CD4-positive, alpha-beta T cell treated with Interleukin-4 for 4 hours (primary cell): ENCODE measurements at regions not wholly inside any gene's neighbourhood (a gene's known extent, or its start where the extent isn't known, plus 50 kb on each side); places are given as distances from the start of the nearest gene placed in this dataset.
"Not testable (repeated sequence)": the region's sequence is repeated elsewhere in the genome, so short reads cannot be mapped to it uniquely, and the experiment has no call there.

Experiments
- DNase-seq: peaks from one replicate; pipeline ENCODE4 v3.0.0-alpha.2; 2020

DNA sequence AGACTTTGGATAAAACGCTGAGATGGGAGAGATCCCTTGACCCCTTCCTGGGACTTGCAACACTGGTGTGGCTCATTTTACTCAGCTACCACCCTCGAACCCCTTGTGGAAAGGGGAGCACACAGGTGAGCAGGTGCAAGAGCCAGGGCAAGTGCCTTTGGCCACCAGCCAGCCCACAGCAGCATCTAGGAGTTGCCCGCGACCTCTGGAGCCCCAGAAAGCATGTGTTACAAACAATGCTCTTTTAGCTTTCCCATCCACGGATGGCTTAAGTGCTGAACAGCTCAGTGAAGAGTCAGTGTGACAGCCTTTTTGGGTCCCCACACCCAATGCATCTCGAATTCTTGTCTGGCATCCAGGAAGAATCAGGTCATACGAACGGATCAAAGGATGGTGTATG lies 197.8 kb downstream of the MEMO1 start:
- DNase-seq: no peak

DNA sequence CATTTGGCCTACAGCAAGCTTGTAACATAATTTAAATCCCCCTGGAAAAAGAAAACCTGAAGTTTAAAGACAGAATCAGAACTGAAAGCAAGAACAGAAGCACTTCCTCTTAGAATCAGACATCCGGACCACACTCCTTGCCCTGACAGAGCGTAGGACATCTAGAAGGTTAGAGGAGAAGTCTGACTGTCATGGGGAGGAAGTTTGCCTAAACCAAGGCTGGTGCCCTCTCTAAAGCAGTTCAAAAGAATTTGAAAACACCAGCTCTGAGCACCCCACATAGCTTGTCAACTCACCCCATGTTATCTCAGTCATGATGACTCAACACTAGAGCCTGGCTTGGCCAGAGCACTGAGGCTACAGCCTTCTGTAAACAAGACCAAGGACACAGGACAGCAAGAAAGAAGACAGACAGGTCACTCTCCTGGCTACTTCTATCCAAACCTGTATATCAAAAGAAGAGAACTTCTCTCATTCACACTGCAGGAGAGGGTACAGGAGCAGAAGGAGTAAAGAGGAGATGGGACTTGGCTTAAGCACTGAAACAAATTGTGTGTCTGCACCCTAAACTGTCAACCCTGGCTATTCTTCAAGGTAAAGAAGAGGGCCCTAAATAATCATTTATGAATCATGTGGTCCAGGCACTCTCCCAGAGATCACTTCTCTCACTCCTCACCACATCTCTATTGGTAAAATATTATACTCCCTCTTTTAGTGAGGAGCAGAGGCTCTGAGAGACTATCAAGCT lies 198.6 kb downstream of the MEMO1 start:
- peak; percentile 36 for DNase-seq

DNA sequence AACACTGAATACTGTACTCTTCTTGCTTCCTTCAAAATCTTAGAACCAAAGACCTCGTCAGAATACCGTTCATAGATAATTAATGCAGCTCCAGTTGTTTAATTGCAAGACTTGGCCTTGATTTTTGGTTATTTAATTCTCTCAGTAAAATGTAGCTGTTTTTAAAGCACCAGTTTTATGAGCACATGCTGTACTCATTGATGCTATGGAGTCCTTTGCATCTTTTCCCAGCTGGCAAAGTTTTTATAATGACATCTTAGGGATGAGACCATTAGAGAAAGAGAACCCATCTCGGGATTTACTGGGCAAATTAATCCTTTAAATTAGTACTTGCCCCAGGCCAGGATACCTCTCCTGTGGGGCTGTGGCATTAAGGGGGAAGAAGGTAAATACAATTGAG lies 199.3 kb downstream of the MEMO1 start:
- DNase-seq: no peak

DNA sequence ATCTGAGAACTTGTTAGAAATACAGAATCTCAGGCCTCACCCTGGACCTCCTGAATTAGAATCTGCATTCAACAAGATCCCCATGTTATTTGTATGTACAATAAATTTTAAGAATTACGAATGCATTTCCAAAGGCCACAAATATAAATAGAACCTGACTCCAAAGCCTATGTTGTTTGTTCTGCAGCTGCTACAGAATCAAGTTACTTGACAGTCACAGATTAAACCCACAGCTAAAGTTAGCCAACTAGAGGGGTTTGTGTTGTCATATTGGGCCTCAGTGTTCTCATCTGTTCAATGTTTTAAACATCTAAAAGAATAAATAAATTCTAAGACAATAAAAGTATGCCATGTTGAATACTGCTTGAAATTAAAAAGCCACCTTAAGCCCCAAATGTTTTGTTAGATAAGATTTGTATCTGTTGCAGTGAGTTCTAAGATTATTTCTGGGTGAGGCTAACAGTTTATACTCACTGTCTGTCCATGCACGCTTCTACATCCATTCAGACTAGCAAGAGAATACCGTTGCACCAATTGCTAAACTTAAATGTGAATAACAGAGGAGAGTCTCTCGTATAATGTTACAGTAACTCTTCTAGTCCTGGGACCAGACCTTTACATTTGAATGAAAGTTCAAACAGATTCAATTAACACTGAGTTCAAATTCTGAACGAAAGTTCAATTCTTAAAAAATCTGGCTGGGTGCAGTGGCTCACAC lies 200.4 kb downstream of the MEMO1 start:
- DNase-seq: no peak

DNA sequence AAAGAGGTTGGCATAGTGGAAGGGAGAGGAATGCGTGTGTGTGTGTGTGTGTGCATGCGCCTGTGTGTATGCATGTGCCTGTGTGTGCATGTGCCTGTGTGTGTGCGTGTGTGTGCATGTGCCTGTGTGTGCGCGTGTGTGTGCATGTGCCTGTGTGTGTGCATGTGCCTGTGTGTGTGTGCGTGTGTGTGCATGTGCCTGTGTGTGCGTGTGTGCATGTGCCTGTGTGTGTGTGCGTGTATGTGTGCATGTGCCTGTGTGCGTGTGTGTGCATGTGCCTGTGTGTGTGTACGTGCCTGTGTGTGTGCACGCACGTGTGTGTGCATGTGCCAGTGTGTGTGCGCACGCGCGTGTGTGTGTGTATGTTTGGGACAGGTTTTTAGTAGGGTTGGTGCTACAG lies 205.1 kb downstream of the MEMO1 start:
- DNase-seq: no peak

DNA sequence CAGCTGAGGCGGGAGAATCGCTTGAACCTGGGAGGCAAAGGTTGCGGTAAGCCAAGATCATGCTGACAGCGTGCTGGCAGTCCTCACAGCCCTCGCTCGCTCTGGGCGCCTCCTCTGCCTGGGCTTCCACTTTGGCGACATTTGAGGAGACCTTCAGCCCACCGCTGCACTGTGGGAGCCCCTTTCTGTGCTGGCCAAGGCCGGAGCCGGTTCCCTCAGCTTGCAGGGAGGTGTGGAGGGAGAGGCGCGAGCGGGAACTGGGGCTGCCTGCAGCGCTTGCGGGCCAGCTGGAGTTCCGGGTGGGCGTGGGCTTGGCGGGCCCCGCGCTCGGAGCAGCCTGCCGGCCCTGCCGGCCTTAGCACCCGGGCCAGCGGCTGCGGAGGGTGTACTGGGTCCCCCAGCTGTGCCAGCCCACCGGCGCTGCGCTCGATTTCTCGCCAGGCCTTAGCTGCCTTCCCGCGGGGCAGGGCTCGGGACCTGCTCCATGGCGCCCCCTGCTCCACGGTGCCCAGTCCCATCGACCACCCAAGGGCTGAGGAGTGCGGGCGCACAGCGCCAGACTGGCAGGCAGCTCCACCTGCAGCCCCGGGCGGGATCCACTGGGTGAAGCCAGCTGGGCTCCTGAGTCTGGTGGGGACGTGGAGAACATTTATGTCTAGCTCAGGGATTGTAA lies 207.2 kb downstream of the MEMO1 start:
- not testable (repeated sequence) for DNase-seq

DNA sequence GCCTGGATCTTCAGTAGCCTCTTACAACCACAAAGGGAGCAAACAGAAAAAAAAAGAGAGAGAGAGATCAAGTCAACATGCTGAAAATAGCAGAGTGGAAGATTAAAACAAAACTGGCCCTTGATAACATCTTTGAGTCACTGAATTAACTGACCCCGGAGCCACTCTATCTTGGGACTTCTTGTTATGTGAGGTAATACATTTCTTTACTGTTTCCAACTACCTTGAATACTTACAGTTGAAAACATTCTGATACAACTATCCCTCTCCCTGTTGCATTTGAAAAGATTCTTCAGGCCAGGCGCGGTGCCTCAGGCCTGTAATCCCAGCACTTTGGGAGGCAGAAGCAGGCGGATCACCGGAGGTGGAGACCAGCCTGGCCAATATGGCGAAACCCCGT lies 208.1 kb downstream of the MEMO1 start:
- DNase-seq: no peak

DNA sequence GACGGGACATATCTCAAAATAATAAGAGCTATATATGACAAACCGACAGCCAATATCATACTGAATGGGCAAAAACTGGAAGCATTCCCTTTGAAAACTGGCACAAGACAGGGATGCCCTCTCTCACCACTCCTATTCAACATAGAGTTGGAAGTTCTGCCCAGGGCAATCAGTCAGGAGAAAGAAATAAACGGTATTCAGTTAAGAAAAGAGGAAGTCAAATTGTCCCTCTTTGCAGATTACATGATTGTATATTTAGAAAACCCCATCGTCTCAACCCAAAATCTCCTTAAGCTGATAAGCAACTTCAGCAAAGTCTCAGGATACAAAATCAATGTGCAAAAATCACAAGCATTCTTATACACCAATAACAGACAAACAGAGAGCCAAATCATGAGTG lies 211.5 kb downstream of the MEMO1 start:
- not testable (repeated sequence) for DNase-seq

DNA sequence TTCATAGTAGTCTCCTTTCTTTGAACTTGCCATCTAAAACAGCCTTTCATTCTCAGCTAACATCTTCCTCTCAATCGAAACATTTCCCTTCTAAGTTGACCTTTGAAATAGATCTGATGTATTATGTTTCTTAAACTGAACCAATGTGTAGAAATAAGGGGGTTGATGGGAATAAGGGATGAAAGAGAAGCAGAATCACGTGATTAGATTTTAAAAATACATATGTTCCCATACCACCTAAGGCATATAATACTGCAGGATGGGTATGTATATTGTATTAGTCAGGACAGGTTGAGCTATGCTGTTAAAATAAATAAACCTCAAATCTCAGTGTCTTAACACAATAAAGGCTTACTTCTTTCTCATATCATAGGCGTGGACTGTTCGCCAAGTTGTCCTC lies 207.5 kb upstream of the SRD5A2 start:
- DNase-seq: no peak

DNA sequence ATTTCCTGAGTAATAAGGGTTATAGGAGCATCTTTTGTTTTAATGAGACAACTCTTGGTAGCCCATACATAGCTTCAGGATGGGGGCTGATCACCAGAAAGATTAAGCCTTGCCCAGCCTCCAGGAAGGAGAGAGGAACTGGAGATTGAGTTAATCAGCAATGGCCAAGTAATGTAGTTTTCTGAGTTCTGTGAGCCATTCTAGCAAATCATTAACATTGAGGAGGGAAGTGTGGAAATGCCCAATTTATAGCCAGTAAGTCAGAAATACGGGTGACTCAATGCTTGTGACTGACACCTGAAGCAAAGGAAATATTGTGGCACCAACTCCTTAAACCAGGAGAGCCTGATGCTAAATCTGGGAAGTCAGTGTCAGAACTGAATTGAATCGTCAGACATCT lies 205.1 kb upstream of the SRD5A2 start:
- no peak for DNase-seq

DNA sequence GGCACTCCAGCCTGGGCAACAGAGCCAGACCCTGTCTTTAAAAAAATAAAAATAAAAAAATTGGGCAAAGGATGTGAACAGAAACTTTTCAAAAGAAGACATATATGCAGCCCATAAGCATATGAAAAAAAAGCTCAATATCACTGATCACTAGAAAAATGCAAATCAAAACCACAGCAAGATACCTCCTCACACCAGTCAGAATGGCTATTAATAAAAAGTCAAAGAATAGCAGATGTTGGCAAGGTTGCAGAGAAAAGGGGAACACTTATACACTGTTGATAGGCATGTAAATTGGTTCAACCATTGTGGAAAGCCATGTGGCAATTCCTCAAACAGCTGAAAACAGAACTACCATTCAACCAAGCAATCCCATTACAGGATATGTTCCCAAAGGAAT lies 204.1 kb upstream of the SRD5A2 start:
- DNase-seq: no peak

DNA sequence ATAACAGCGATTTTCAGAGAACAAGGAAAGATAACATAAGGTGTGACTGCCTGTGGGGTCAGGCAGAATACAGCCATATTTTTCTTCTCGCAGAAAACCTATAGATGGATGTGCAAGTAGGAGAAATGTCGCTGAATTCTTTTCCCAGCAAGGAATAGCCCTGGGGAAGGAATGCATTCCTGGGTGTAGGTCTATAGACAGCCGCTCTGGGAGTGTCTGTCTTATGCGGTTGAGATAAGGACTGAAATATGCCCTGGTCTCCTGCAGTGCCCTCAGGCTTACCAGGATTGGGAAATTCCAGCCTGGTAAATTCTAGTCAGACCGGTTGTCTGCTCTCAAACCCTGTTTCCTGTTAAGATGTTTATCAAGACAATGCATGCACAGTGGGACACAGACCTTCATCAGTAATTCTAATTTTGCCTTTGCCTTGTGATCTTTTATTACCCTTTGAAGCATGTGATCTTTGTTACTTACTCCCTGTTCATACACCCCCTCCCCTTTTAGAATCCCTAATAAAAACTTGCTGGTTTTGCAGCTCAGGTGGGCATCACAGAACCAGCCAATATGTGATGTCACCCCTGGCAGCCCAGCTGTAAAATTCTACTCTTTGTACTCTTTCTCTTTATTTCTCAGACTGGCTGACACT lies 202.8 kb upstream of the SRD5A2 start:
- not testable (repeated sequence) for DNase-seq

DNA sequence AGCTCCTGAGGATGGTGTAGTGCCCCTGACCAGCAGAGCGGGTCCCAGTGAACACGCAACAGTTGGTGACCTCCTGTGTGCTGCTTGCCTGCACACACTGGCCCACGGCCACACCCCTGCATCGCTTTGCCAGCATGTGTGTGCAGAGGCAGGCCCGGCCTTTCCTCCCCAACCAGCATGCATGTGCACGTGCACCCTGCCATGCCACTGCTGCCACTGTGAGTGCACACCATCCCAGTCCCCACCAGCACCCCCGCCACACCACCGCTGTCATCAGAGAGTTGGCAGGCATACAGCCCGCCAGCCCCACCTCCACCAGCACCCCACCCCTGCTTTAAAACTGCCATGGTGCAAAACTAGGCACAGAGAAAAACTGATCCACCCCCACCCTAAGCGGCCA lies 197.4 kb upstream of the SRD5A2 start:
- no peak for DNase-seq

DNA sequence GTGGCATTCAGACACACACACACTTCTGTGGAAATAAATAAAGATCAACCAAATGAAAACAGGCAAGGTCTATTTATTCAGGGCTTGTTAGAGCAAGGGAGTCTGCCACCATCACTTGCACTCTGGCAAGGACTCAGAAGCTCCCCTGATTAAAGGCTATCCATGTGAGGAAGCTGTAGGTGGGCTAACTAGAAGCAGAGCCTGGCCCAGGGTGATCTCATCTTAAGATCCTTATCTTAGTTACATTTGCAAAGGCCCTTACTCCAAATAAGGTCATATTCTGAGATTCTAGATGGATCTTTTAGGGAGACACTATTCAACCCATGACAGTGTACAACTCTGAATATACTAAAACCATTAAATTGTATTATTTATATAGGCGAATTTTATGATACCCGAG lies 190.0 kb upstream of the SRD5A2 start:
- no peak for DNase-seq

DNA sequence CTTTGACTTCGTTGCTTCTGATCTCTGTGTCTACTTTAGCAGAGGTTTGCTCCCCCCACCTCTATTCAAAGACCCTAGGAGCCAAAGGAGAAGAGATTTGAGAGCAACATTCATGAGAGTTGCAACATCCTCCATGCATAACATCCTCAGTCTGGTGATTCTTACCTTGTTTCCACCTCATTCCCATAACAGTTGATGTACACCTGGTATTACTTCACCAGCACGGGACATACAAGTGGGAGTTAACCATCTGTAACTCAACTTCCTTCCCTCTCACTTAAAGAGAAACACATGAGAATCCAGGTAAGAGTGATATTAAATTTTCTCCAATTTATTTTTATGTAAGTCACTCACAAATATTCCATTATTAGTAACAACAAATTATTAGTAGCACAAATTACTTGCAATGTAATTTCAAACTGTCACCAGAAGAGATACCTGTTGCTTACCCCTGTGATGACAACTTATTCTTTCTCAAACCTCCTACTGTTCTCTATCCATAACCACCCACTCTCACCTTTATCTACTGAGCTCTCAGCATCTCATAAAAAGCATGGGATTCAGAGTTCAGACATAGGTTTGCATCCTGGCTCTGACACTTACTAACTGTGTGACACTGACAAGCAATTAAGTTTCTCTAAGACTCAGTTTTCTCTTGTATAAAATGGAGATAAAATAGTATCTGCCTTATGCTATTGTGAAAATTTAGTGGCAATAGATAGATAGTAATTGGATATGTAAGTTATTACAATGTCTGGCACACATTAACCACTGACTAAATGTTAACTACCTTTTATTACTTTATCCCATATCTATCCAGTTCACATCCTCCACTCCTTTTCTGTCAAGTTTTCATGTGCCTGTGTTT lies 184.6 kb upstream of the SRD5A2 start:
- DNase-seq: no peak

DNA sequence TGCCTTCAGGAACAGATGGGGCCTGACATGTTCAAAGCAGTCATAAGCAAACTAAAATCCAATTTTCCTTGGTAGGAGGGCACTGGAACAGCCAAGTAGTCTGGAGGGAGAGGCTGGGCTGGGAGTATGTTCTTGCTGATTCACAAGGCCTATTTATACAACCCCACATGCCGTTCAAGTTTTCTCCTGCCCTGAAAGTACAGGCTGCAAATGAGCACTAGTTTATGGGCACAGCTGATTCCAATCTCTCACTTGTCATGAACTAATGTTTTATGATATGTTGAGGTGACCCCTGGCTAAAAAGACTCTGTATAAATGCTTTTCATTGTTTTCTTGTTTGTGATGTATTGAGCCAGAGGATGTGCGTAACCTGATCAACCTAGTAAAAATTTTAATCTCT lies 183.4 kb upstream of the SRD5A2 start:
- DNase-seq: no peak

DNA sequence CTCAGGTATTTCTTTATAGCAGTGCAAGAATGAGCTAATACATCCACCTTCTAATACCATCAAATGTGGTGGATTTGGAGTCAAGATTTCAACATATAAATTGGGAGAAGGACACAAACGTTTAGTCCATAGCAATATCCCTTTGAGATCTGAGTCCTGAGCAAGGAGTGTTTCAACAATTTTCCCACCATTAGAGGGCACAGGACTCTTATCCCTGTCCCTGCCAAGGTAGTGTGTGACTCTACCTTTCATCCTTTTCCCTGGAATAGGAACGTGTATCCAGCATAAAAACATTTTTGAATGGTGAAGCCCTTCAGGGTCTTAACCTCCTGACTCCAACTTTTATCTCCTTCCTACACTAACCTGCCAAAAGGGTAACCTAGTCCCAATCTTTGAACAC lies 181.3 kb upstream of the SRD5A2 start:
- no peak for DNase-seq

DNA sequence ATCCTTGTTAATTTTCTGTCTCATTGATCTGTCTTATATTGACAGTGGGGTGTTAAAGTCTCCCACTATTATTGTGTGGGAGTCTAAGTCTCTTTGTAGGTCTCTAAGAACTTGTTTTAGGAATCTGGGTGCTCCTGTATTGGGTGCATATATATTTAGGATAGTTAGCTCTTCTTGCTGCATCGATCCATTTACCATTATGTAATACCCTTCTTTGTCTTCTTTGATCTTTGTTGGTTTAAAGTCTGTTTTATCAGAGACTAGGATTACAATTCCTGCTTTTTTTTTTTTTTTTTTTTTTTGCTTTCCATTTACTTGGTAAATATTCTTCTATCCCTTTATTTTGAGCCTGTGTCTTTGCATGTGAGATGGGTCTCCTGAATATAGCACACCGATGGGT lies 176.6 kb upstream of the SRD5A2 start:
- DNase-seq: not testable (repeated sequence)

DNA sequence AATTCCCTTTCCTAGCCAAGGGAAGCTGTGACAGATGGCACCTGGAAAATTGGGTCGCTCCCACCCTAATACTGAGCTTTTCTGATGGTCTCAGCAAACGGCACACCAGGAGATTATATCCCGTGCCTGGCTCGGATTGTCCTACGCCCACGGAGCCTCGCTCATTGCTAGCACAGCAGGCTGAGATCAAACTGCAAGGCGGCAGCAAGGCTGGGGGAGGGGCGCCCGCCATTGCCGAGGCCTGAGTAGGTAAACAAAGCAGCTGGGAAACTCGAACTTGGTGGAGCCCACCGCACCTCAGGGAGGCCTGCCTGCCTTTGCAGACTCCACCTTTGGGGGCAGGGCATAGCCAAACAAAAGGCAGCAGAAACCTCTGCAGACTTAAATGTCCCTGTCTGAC lies 168.0 kb upstream of the SRD5A2 start:
- not testable (repeated sequence) for DNase-seq

DNA sequence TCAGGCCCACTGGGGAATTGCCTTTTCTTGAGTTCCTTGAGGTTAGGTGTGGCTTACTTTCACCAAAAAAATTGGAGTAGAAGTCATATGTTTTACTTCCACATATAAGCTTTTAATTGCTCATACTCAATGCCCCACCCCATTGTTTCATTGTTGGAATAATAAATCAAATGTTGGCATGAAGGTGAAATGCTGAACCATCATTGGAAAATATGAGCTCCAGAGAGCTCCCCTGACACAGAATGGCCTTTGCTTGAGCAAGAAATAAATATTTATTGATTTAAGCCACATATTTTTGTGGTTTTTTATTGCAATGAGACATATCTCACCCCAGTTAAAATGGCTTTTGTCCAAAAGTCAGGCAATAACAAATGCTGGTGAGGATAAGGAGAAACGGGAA lies 167.3 kb upstream of the SRD5A2 start:
- no peak for DNase-seq

DNA sequence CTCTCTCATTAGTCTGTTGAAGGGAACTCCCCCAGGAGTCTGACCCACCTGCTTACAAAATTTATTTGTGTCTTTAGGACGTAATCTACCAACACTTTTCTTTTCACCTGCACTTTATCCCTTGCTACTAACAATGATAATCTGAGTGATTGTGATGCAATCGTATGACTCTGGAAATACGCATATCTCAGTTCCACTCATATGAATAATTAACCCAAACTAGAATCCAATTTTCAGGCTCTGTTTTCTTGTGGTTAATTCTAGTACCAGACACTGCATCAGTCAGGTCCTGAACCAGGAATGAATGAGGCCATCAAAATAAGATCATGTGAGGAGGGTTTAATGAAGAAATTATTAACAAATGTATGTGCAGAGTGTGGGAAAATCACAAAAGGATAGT lies 158.4 kb upstream of the SRD5A2 start:
- DNase-seq: no peak

DNA sequence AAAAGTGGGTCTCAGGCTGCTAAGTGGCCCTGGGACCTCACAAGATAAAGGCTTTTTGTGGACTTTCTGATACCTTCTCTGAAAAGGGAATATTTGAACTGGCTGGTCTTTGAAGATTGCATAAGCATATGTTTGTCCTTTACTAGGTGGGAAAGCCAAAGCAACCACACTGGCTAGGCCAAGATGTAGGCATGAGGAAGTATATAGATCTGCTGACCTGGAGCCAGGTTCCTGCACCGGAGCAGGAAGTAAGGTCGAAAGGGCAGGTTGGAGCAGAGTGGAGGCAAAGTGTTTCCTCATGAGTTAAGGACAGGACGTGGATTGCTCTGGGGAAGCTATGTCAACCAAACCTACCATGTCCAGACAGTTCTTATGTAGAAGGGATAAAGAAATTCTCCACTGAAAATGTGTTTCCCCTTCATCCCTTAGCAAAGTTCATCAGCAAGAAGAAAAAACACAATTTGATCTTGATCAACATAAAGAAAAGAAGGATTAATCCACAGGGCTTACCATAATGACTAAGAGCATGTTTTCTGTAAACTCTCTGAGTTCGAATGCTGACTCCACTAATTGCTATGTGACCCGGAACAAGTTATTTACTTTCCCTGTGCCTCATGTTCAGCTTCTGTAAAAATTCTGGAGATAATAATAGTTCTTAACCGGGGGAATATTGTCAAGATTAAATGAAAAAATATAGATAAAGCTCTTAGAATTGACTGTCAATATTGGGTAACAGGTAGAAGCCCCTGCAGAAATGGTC lies 156.1 kb upstream of the SRD5A2 start:
- DNase-seq: no peak
